ENCODE measurements at regions not wholly inside any gene's neighbourhood (a gene's known extent, or its start where the extent isn't known, plus 50 kb on each side); places are given as distances from the start of the nearest gene placed in this dataset.

GRCh38 chr6:78618970-78619369 lies 248.4 kb upstream of the IRAK1BP1 start:
- TF ChIP-seq CTCF (IDR thresholded peaks at IDR 0.05; ENCODE audit: borderline replicate concordance, extremely low read depth, low read length, poor library complexity, severe bottlenecking) = no peak
- no peak for TF ChIP-seq EZH2 (IDR thresholded peaks at IDR 0.05; ENCODE audit: borderline replicate concordance, low read depth, low read length, severe bottlenecking)

Data from DND-41 (cell line).